Neural cell (in vitro differentiated cells): ENCODE measurements at regions not wholly inside any gene's neighbourhood (a gene's known extent, or its start where the extent isn't known, plus 50 kb on each side); places are given as distances from the start of the nearest gene placed in this dataset.
"Not testable (repeated sequence)": the region's sequence is repeated elsewhere in the genome, so short reads cannot be mapped to it uniquely, and the experiment has no call there.

ENCODE experiments used
- H2AFZ ChIP-seq: fragments of 200-600, 300-800 bp; sonication (generic), shearing (Covaris generic); 2 replicates; pipeline ENCODE4 v1.6.0; 2014; ENCODE audit warnings: low read depth, mild to moderate bottlenecking, antibody characterized with exemption, low read length, moderate library complexity
- H3F3A ChIP-seq: fragments of 200-600 bp; shearing (Covaris generic); 2 replicates; pipeline ENCODE4 v1.6.1; 2016; ENCODE audit warnings: mild to moderate bottlenecking, moderate library complexity, mixed read lengths, antibody characterized with exemption, low read length; ENCODE audit not compliant: insufficient read depth, poor library complexity, severe bottlenecking
- H3K27ac ChIP-seq: fragments of 200-600, 300-800 bp; sonication (generic), shearing (Covaris generic); 2 replicates; pipeline ENCODE4 v1.5.1; 2014; ENCODE audit warnings: mild to moderate bottlenecking, low read length, moderate library complexity
- H3K27me3 ChIP-seq: fragments of 300-800, 200-600 bp; sonication (generic), shearing (Covaris generic); 2 replicates; pipeline ENCODE4 v1.6.0; 2014; ENCODE audit warnings: mild to moderate bottlenecking, low read depth, low read length, moderate library complexity; ENCODE audit not compliant: insufficient read depth
- H3K36me3 ChIP-seq: fragments of 300-800, 200-600 bp; sonication (generic), shearing (Covaris generic); 2 replicates; pipeline ENCODE4 v1.5.1; 2014; ENCODE audit warnings: mild to moderate bottlenecking, antibody characterized with exemption, low read length, moderate library complexity; ENCODE audit not compliant: insufficient read depth
- H3K4me2 ChIP-seq: fragments of 300-800, 200-600 bp; sonication (generic), shearing (Covaris generic); 2 replicates; pipeline ENCODE4 v1.6.0; 2014; ENCODE audit warnings: mild to moderate bottlenecking, low read length
- H3K4me3 ChIP-seq: fragments of 300-800, 200-600 bp; sonication (generic), shearing (Covaris generic); 2 replicates; pipeline ENCODE4 v1.5.1; 2014; ENCODE audit warnings: mild to moderate bottlenecking, low read length, moderate library complexity
- H3K79me2 ChIP-seq: fragments of 200-600 bp; shearing (Covaris generic); replicated peaks from 2 replicates; pipeline ENCODE4 v1.6.0; 2014; ENCODE audit warnings: mild to moderate bottlenecking, low read length, moderate library complexity; ENCODE audit not compliant: insufficient read depth
- H3K9ac ChIP-seq: fragments of 300-800, 200-600 bp; sonication (generic), shearing (Covaris generic); 2 replicates; pipeline ENCODE4 v1.6.1; 2016; ENCODE audit warnings: mild to moderate bottlenecking, low read length, mixed read lengths
- H3K9me2 ChIP-seq: fragments of 200-600 bp; shearing (Covaris generic); 2 replicates; pipeline ENCODE4 v1.6.1; 2016; ENCODE audit warnings: mild to moderate bottlenecking, low read length, mixed read lengths; ENCODE audit not compliant: insufficient read depth
- H3K9me3 ChIP-seq: fragments of 200-600, 300-800 bp; sonication (generic), shearing (Covaris generic); 2 replicates; pipeline ENCODE4 v1.6.1; 2016; ENCODE audit warnings: mild to moderate bottlenecking, mixed run types, low read length, moderate library complexity, mixed read lengths
- H4K20me1 ChIP-seq: fragments of 200-600 bp; shearing (Covaris generic); 2 replicates; pipeline ENCODE4 v1.6.1; 2016; ENCODE audit warnings: mild to moderate bottlenecking, mixed run types; ENCODE audit not compliant: insufficient read depth
- CTCF ChIP-seq: fragments of 450-650 bp; IDR thresholded peaks from 2 replicates; pipeline ENCODE4 v1.5.1; 2014; ENCODE audit warnings: antibody characterized with exemption, mild to moderate bottlenecking, moderate library complexity; ENCODE audit not compliant: poor library complexity, severe bottlenecking
- EP300 ChIP-seq: fragments of 450-650 bp; conservative IDR thresholded peaks from 2 replicates; pipeline ENCODE4 v1.6.1; 2014; ENCODE audit warnings: antibody characterized with exemption, mild to moderate bottlenecking, moderate library complexity; ENCODE audit not compliant: poor library complexity, severe bottlenecking
- EZH2 ChIP-seq: fragments of 200-600, 300-800 bp; shearing (Covaris generic), sonication (generic); IDR thresholded peaks from 2 replicates; pipeline ENCODE4 v1.6.1; 2014; ENCODE audit warnings: antibody characterized with exemption, low read length, borderline replicate concordance, mild to moderate bottlenecking; ENCODE audit not compliant: insufficient read depth, poor library complexity, severe bottlenecking
- MXI1 ChIP-seq: fragments of 450-650 bp; conservative IDR thresholded peaks from 2 replicates; pipeline ENCODE4 v1.6.1; 2014; ENCODE audit warnings: antibody characterized with exemption, mild to moderate bottlenecking; ENCODE audit not compliant: poor library complexity, severe bottlenecking
- POLR2AphosphoS5 ChIP-seq: IDR thresholded peaks from 2 replicates; pipeline ENCODE4 v1.6.1; 2012
- RAD21 ChIP-seq: fragments of 450-650 bp; conservative IDR thresholded peaks from 2 replicates; pipeline ENCODE4 v1.6.1; 2014; ENCODE audit warnings: antibody characterized with exemption, mild to moderate bottlenecking, moderate library complexity
- SMC3 ChIP-seq: fragments of 450-650 bp; conservative IDR thresholded peaks from 2 replicates; pipeline ENCODE4 v1.6.1; 2014; ENCODE audit warnings: antibody characterized with exemption, mild to moderate bottlenecking, moderate library complexity; ENCODE audit not compliant: poor library complexity
- TAF1 ChIP-seq: IDR thresholded peaks from 2 replicates; pipeline ENCODE4 v1.6.1; 2012; ENCODE audit warnings: low read depth
- TF ChIP-seq, protein P1 (sequence below): IDR thresholded peaks from 2 replicates; pipeline ENCODE4 v1.6.1; 2012; ENCODE audit warnings: borderline replicate concordance

DNA sequence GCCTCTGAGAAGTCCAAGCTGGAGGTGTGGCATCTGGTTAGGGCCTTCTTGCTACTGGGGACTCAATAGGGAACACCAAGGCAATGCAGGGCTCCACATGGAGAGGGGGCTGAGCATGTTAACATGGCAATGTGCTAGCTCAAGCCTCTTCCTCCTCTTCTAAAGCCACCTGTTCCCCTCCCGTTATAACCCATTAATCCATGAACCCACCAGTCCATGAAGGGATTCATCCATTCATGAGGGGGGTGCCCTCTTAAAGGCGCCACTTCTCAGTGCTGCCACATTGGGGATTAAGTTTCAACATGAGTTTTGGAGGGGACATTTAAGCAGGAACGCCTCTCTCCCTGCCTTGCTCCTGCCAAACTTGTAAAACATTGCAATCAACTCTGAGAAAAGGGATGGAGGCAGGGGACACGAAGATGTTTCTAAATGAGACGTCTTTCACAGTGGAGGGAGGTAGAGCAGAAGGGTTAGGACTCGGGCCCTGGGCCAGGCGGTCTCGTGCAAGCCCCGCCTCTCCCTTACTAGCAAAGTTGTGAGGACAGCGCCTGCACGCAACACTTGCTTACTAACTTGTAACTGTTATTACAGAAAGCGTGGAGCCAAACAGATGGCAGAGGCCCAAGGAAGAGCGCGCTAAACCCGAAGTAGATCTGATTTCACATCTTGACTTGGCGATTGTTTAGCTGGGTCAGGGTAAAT is 118.2 kb upstream of the ZNF516 start:
- no peak overlapping the region for H3K4me2 ChIP-seq
- H3K27me3 ChIP-seq, result no peaks in the 10 kb centered on the region
- no peak for TF ChIP-seq POLR2AphosphoS5
- no peak for TF ChIP-seq RAD21
- no peak for TF ChIP-seq SMC3
- no peak for TF ChIP-seq CTCF
- TF ChIP-seq EZH2, result no peak
- TF ChIP-seq EP300, result no peak
- TF ChIP-seq, protein P1, sequence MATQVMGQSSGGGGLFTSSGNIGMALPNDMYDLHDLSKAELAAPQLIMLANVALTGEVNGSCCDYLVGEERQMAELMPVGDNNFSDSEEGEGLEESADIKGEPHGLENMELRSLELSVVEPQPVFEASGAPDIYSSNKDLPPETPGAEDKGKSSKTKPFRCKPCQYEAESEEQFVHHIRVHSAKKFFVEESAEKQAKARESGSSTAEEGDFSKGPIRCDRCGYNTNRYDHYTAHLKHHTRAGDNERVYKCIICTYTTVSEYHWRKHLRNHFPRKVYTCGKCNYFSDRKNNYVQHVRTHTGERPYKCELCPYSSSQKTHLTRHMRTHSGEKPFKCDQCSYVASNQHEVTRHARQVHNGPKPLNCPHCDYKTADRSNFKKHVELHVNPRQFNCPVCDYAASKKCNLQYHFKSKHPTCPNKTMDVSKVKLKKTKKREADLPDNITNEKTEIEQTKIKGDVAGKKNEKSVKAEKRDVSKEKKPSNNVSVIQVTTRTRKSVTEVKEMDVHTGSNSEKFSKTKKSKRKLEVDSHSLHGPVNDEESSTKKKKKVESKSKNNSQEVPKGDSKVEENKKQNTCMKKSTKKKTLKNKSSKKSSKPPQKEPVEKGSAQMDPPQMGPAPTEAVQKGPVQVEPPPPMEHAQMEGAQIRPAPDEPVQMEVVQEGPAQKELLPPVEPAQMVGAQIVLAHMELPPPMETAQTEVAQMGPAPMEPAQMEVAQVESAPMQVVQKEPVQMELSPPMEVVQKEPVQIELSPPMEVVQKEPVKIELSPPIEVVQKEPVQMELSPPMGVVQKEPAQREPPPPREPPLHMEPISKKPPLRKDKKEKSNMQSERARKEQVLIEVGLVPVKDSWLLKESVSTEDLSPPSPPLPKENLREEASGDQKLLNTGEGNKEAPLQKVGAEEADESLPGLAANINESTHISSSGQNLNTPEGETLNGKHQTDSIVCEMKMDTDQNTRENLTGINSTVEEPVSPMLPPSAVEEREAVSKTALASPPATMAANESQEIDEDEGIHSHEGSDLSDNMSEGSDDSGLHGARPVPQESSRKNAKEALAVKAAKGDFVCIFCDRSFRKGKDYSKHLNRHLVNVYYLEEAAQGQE, result no peak
- no peak for TF ChIP-seq MXI1
- no peak for TF ChIP-seq TAF1
- H3K9ac ChIP-seq, result no peak overlapping the region
- H3K36me3 ChIP-seq, result no peaks in the 10 kb centered on the region
- no peaks in the 10 kb centered on the region for H4K20me1 ChIP-seq
- no peak overlapping the region for H3K27ac ChIP-seq
- no peaks in the 10 kb centered on the region for H3K9me2 ChIP-seq
- no peaks in the 10 kb centered on the region for H3K79me2 ChIP-seq
- no peak overlapping the region for H3K4me3 ChIP-seq
- no peak overlapping the region for H2AFZ ChIP-seq
- H3K9me3 ChIP-seq, result no peaks in the 10 kb centered on the region
- H3F3A ChIP-seq, result no peaks in the 10 kb centered on the region

DNA sequence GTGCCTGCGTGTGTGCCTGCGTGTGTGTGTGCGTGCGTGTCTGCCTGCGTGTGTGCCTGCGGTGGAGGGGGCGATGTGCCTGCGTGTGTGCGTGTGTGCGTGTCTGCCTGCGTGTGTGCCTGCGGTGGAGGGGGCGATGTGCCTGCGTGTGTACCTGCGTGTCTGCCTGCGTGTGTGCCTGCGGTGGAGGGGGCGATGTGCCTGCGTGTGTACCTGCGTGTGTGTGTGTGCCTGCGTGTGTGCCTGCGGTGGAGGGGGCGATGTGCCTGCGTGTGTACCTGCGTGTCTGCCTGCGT is 116.7 kb upstream of the ZNF516 start:
- peak overlapping the region; percentile 67 for H3K27ac ChIP-seq
- not testable (repeated sequence) for H3K4me3 ChIP-seq, H3K9me3 ChIP-seq, H3K9me2 ChIP-seq, H4K20me1 ChIP-seq, H3K4me2 ChIP-seq, H3K27me3 ChIP-seq, H3K79me2 ChIP-seq, H2AFZ ChIP-seq, H3F3A ChIP-seq, H3K36me3 ChIP-seq
- peak overlapping the region; percentile 46 for H3K9ac ChIP-seq
